Thyroid gland (tissue), 4 donors: ENCODE measurements at regions not wholly inside any gene's neighbourhood (a gene's known extent, or its start where the extent isn't known, plus 50 kb on each side); places are given as distances from the start of the nearest gene placed in this dataset.

Experiments used
- CTCF ChIP-seq, 6 experiments: fragments of 200-600 bp in 3 of 6; fragments of 450-650 bp in 3 of 6; sonication (generic) in 3 of 6; IDR thresholded peaks; one replicate each; pipeline ENCODE4 v1.5.1; 2016 to 2019; ENCODE audit warnings: antibody characterized with exemption in 6 of 6, mild to moderate bottlenecking in 2 of 6, inconsistent platforms in 1 of 6, moderate library complexity in 1 of 6
- POLR2A ChIP-seq, 2 donors: fragments of 450-650 bp; IDR thresholded peaks; one replicate each; pipeline ENCODE4 v1.6.1; 2017; ENCODE audit warnings: antibody characterized with exemption in 2 of 2, mild to moderate bottlenecking in 2 of 2, moderate library complexity in 1 of 2

GRCh38 chr13:42409551-42409950, 137.6 kb downstream of the AKAP11 start:
- TF ChIP-seq CTCF (IDR thresholded peaks at IDR 0.05) = no peak
- TF ChIP-seq POLR2A (IDR thresholded peaks at IDR 0.05) = no peak
